ENCODE measurements at regions not wholly inside any gene's neighbourhood (a gene's known extent, or its start where the extent isn't known, plus 50 kb on each side); places are given as distances from the start of the nearest gene placed in this dataset.

DNA sequence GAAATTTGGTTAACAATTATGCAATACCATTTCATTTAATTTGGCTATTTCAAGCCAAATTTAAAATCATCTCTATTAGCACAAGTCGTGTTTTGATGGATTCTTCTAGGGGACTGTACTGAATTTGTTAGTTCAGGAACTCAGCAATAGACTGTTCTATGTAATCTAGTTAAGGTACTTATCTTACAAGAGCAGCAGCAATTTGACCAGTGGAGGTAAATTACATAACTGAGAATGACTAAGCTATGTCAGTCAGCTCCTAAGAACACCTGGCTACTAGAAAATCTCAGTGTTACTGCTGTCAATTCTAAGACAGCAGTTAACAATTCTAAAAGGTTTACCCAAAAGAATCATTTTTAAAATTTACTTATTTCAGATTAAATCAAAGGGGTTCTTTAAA is 513.9 kb upstream of the ZWINT start:
- TF ChIP-seq POLR2AphosphoS5 (IDR thresholded peaks at IDR 0.05; ENCODE audit: low read depth) (no peak), REST (IDR thresholded peaks at IDR 0.05; ENCODE audit: unreplicated experiment) (no peak), ZNF331 (CRISPR knock-in tag; IDR thresholded peaks at IDR 0.05; ENCODE audit: low read depth) (no peak), EZH2phosphoT487 (IDR thresholded peaks at IDR 0.05; ENCODE audit: unreplicated experiment) (no peak), JUNB (IDR thresholded peaks at IDR 0.05; ENCODE audit: unreplicated experiment) (no peak), EZH2 (IDR thresholded peaks at IDR 0.05; ENCODE audit: low read depth, unreplicated experiment) (no peak), ZNF462 (CRISPR knock-in tag; IDR thresholded peaks at IDR 0.05) (no peak), ZNF114 (CRISPR knock-in tag; IDR thresholded peaks at IDR 0.05) (no peak), CREB1 (CRISPR knock-in tag; IDR thresholded peaks at IDR 0.05; ENCODE audit: low read depth) (no peak)
- TF ChIP-seq, protein P1, sequence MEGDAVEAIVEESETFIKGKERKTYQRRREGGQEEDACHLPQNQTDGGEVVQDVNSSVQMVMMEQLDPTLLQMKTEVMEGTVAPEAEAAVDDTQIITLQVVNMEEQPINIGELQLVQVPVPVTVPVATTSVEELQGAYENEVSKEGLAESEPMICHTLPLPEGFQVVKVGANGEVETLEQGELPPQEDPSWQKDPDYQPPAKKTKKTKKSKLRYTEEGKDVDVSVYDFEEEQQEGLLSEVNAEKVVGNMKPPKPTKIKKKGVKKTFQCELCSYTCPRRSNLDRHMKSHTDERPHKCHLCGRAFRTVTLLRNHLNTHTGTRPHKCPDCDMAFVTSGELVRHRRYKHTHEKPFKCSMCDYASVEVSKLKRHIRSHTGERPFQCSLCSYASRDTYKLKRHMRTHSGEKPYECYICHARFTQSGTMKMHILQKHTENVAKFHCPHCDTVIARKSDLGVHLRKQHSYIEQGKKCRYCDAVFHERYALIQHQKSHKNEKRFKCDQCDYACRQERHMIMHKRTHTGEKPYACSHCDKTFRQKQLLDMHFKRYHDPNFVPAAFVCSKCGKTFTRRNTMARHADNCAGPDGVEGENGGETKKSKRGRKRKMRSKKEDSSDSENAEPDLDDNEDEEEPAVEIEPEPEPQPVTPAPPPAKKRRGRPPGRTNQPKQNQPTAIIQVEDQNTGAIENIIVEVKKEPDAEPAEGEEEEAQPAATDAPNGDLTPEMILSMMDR (conservative IDR thresholded peaks at IDR 0.05; ENCODE audit: low read depth in 2 of 2), result no peak
- TF ChIP-seq, protein P2, sequence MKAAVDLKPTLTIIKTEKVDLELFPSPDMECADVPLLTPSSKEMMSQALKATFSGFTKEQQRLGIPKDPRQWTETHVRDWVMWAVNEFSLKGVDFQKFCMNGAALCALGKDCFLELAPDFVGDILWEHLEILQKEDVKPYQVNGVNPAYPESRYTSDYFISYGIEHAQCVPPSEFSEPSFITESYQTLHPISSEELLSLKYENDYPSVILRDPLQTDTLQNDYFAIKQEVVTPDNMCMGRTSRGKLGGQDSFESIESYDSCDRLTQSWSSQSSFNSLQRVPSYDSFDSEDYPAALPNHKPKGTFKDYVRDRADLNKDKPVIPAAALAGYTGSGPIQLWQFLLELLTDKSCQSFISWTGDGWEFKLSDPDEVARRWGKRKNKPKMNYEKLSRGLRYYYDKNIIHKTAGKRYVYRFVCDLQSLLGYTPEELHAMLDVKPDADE (IDR thresholded peaks at IDR 0.05), result no peak
